ENCODE measurements at regions not wholly inside any gene's neighbourhood (a gene's known extent, or its start where the extent isn't known, plus 50 kb on each side); places are given as distances from the start of the nearest gene placed in this dataset.
A peak's percentile ranks its signal among the peaks of the same experiment; 100 is the strongest.
"Not testable (repeated sequence)": the region's sequence is repeated elsewhere in the genome, so short reads cannot be mapped to it uniquely, and the experiment has no call there.

- no peak for DNase-seq
- intact Hi-C loops (cut with micrococcal nuclease): no loop called here
- no peak for ATAC-seq
These were observed 50.4 kb downstream of the FHIP1A start for GRCh38 chr4:151459375-151459774.

- no peak for ATAC-seq
These were observed 51.5 kb downstream of the FHIP1A start for GRCh38 chr4:151460434-151460833.

GRCh38 chr4:151462554-151462953 is 53.6 kb downstream of the FHIP1A start:
- ATAC-seq (no peak), DNase-seq (no peak)
- intact Hi-C loops (cut with micrococcal nuclease): no loop called here

More at GRCh38 chr4:151460434-151460833, 51.5 kb downstream of the FHIP1A start:
- DNase-seq: no peak
- intact Hi-C loops (cut with micrococcal nuclease): no loop called here

GRCh38 chr4:151468715-151469696 is 60.0 kb downstream of the FHIP1A start:
- ATAC-seq: no peak
- intact Hi-C loops (cut with micrococcal nuclease): no loop called here

GRCh38 chr4:151469970-151470369 is 61.0 kb downstream of the FHIP1A start:
- no peak for DNase-seq
- intact Hi-C loops (cut with micrococcal nuclease): no loop called here
- no peak for ATAC-seq

More at GRCh38 chr4:151468715-151469696, 60.0 kb downstream of the FHIP1A start:
- no peak for DNase-seq

GRCh38 chr4:151471728-151472127 is 62.8 kb downstream of the FHIP1A start:
- ATAC-seq (no peak), DNase-seq (no peak)
- intact Hi-C loops (cut with micrococcal nuclease): no loop called here

GRCh38 chr4:151472297-151472696 is 63.3 kb downstream of the FHIP1A start:
- DNase-seq (no peak), ATAC-seq (no peak)
- intact Hi-C loops (cut with micrococcal nuclease): no loop called here

- no peak for ATAC-seq
- no peak for DNase-seq
- intact Hi-C loops (cut with micrococcal nuclease): no loop called here
These were observed 63.7 kb downstream of the FHIP1A start for GRCh38 chr4:151472711-151473110.

GRCh38 chr4:151473521-151474097 is 64.6 kb downstream of the FHIP1A start:
- intact Hi-C loops (cut with micrococcal nuclease): no loop called here

GRCh38 chr4:151475035-151475714 is 66.2 kb downstream of the FHIP1A start:
- DNase-seq (no peak), ATAC-seq (no peak)
- intact Hi-C loops (cut with micrococcal nuclease): no loop called here

More at GRCh38 chr4:151473521-151474097, 64.6 kb downstream of the FHIP1A start:
- DNase-seq (no peak), ATAC-seq (no peak)

GRCh38 chr4:151481813-151482212 is 72.8 kb downstream of the FHIP1A start:
- no peak for DNase-seq
- ATAC-seq: no peak
- intact Hi-C loops (cut with micrococcal nuclease): no loop called here

- intact Hi-C loops (cut with micrococcal nuclease): no loop called here
- DNase-seq (no peak), ATAC-seq (no peak)
These were observed 75.6 kb downstream of the FHIP1A start for GRCh38 chr4:151484396-151485102.

GRCh38 chr4:151485541-151486131 is 76.7 kb downstream of the FHIP1A start:
- DNase-seq (no peak), ATAC-seq (no peak)
- intact Hi-C loops (cut with micrococcal nuclease): no loop called here

GRCh38 chr4:151486168-151486567 is 77.2 kb downstream of the FHIP1A start:
- intact Hi-C loops (cut with micrococcal nuclease): no loop called here
- DNase-seq: no peak
- no peak for ATAC-seq

- intact Hi-C loops (cut with micrococcal nuclease): no loop called here
- no peak for DNase-seq
- ATAC-seq: no peak
These were observed 80.0 kb downstream of the FHIP1A start for GRCh38 chr4:151488968-151489367.

- no peak for DNase-seq
- ATAC-seq: peak; percentile 73
- intact Hi-C loops (cut with micrococcal nuclease): no loop called here
These were observed 80.7 kb downstream of the FHIP1A start for GRCh38 chr4:151489462-151490203.

GRCh38 chr4:151495612-151496011 is 86.6 kb downstream of the FHIP1A start:
- DNase-seq; intact Hi-C loops (cut with micrococcal nuclease): not testable (repeated sequence)
- ATAC-seq: peak; percentile 80

GRCh38 chr4:151511548-151511947 is 102.6 kb downstream of the FHIP1A start:
- intact Hi-C loops (cut with micrococcal nuclease): not testable (repeated sequence)

More at GRCh38 chr4:151511548-151511947, 102.6 kb downstream of the FHIP1A start:
- ATAC-seq, DNase-seq: not testable (repeated sequence)

Measured in left ventricle myocardium superior (tissue), 1 donor.